Mammary epithelial cell (primary cell): ENCODE measurements at regions not wholly inside any gene's neighbourhood (a gene's known extent, or its start where the extent isn't known, plus 50 kb on each side); places are given as distances from the start of the nearest gene placed in this dataset.

ENCODE experiments used
- EZH2 ChIP-seq: IDR thresholded peaks from 2 replicates; pipeline ENCODE4 v1.6.1; 2012; ENCODE audit warnings: low read length, inconsistent platforms, borderline replicate concordance
- TF ChIP-seq, protein P1 (sequence below), 2 donors: IDR thresholded peaks in 1 of 2; conservative IDR thresholded peaks in 1 of 2; 2 replicates each; pipeline ENCODE4 v1.5.1; 2011 to 2012; ENCODE audit warnings: inconsistent platforms in 2 of 2, low read length in 2 of 2, mild to moderate bottlenecking in 2 of 2, control low read depth in 1 of 2, low read depth in 1 of 2; ENCODE audit not compliant: insufficient read depth in 1 of 2; ENCODE audit errors: extremely low read depth in 1 of 2

GRCh38 chr15:94029495-94029894 lies 201.9 kb upstream of the MCTP2 start:
- TF ChIP-seq, protein P1, sequence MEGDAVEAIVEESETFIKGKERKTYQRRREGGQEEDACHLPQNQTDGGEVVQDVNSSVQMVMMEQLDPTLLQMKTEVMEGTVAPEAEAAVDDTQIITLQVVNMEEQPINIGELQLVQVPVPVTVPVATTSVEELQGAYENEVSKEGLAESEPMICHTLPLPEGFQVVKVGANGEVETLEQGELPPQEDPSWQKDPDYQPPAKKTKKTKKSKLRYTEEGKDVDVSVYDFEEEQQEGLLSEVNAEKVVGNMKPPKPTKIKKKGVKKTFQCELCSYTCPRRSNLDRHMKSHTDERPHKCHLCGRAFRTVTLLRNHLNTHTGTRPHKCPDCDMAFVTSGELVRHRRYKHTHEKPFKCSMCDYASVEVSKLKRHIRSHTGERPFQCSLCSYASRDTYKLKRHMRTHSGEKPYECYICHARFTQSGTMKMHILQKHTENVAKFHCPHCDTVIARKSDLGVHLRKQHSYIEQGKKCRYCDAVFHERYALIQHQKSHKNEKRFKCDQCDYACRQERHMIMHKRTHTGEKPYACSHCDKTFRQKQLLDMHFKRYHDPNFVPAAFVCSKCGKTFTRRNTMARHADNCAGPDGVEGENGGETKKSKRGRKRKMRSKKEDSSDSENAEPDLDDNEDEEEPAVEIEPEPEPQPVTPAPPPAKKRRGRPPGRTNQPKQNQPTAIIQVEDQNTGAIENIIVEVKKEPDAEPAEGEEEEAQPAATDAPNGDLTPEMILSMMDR (conservative IDR thresholded peaks at IDR 0.05 in 1 of 2, IDR thresholded peaks at IDR 0.05 in 1 of 2; ENCODE audit: extremely low read depth in 1 of 2, insufficient read depth in 1 of 2, low read depth in 1 of 2, low read length in 2 of 2), result no peak
- TF ChIP-seq EZH2, result no peak
